ENCODE measurements at regions not wholly inside any gene's neighbourhood (a gene's known extent, or its start where the extent isn't known, plus 50 kb on each side); places are given as distances from the start of the nearest gene placed in this dataset.

DNA sequence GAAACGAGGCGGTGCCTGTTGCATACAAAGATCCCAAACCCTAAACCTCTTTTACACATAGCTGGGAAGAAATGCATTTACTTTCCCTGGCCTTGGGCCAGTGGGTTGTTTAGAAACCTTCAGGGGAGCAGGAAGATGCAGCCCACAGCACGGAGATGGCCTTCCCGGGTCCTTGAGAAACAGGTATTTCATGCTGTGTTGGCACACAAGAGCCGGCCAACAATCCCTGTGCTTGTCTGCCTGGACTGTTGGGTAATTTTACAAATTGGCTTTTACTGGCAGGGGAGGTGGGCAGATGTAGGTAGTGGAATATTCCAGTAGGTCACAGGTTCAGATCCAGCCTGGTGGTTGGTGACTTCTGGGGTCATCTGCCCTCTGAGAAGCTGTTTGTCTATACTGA, 148.0 kb downstream of the FOXL1 start:
- no peak overlapping the region for H3K4me3 ChIP-seq (ENCODE audit: low read length in 2 of 2)
- no peak overlapping the region for H3K27ac ChIP-seq (ENCODE audit: low read depth in 2 of 2, low read length in 2 of 2)
- H3K27me3 ChIP-seq (ENCODE audit: control insufficient read depth in 2 of 2, insufficient read depth in 2 of 2, low read length in 2 of 2): peaks cover 2 to 3% of the 10 kb centered on the region in 2 donors
- no peak overlapping the region for H3K9ac ChIP-seq (ENCODE audit: low read depth in 1 of 2, low read length in 2 of 2)
- no peaks in the 10 kb centered on the region for H3K4me1 ChIP-seq (ENCODE audit: control insufficient read depth in 2 of 2, insufficient read depth in 2 of 2, low read length in 2 of 2)
- no peaks in the 10 kb centered on the region for H3K36me3 ChIP-seq (ENCODE audit: control insufficient read depth in 2 of 2, insufficient read depth in 2 of 2, low read length in 2 of 2)
- H3K9me3 ChIP-seq (ENCODE audit: control insufficient read depth in 2 of 2, low read length in 2 of 2): no peaks in the 10 kb centered on the region

DNA sequence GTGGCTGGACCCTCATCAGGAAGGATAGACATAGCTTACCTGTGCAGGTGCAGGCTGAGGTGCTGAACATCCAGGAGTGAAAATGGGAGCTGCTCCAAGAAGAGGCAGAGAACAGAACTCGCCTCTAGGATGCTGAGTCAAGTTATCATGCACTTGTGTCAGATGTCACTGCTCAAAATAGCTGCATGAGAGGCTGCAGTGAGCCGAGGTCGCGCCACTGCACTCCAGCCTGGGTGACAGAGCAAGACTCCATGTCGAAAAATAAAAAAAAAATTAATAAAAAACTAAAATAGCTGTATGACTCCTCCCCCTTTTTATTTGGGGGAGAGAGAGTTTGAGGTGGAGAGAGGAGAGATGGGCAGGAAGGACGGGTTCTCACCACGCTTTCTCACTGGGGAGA, 148.8 kb downstream of the FOXL1 start:
- no peaks in the 10 kb centered on the region for H3K4me1 ChIP-seq (ENCODE audit: control insufficient read depth in 2 of 2, insufficient read depth in 2 of 2, low read length in 2 of 2)
- H3K9me3 ChIP-seq (ENCODE audit: control insufficient read depth in 2 of 2, low read length in 2 of 2): no peaks in the 10 kb centered on the region
- peaks cover 2 to 3% of the 10 kb centered on the region in 2 donors for H3K27me3 ChIP-seq (ENCODE audit: control insufficient read depth in 2 of 2, insufficient read depth in 2 of 2, low read length in 2 of 2)
- H3K36me3 ChIP-seq (ENCODE audit: control insufficient read depth in 2 of 2, insufficient read depth in 2 of 2, low read length in 2 of 2): no peaks in the 10 kb centered on the region
- no peak overlapping the region for H3K27ac ChIP-seq (ENCODE audit: low read depth in 2 of 2, low read length in 2 of 2)
- no peak overlapping the region for H3K9ac ChIP-seq (ENCODE audit: low read depth in 1 of 2, low read length in 2 of 2)
- H3K4me3 ChIP-seq (ENCODE audit: low read length in 2 of 2): no peak overlapping the region

DNA sequence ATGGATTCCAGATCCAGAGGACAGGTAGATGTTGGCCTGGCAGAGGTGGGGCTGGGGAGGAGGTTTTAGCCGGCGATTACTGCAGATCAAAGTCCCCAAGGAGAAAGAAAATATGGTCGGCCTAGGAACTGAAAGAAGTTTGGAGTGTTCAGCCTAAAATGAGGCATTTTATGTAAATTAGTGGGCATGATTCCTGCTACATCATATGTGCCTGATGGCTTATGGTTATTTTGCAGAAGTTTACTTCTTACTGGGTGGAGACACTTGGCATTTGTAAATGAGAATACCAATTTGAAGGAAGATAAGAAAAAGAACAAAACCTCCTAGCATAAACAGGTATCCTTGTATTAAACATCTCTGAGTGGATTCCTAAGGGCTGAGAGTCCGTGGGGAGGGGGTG, 149.3 kb downstream of the FOXL1 start:
- Histone ChIP-seq H3K27me3 (ENCODE audit: control insufficient read depth in 2 of 2, insufficient read depth in 2 of 2, low read length in 2 of 2) (peaks cover 2 to 3% of the 10 kb centered on the region in 2 donors), H3K9ac (ENCODE audit: low read depth in 1 of 2, low read length in 2 of 2) (no peak overlapping the region), H3K27ac (ENCODE audit: low read depth in 2 of 2, low read length in 2 of 2) (no peak overlapping the region), H3K36me3 (ENCODE audit: control insufficient read depth in 2 of 2, insufficient read depth in 2 of 2, low read length in 2 of 2) (no peaks in the 10 kb centered on the region), H3K4me1 (ENCODE audit: control insufficient read depth in 2 of 2, insufficient read depth in 2 of 2, low read length in 2 of 2) (no peaks in the 10 kb centered on the region), H3K4me3 (ENCODE audit: low read length in 2 of 2) (no peak overlapping the region), H3K9me3 (ENCODE audit: control insufficient read depth in 2 of 2, low read length in 2 of 2) (no peaks in the 10 kb centered on the region)

DNA sequence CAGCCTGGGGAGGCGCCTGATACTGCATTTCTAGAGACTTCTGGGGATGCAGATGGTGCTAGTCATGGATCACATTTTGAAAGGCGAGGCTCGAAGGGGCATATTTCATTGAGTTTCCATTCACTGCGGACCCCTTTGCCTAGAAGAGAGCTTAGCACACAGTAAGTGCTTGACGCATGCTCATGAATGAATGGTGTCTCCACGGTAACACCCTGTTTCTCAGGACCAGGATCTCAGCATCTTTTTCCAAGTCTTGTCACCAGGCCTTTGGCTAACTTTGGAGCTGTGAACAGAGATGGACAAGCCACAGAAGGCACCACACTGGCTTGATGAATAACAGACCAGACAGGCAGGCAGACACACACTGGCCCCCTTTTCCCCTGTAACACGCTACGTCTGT, 151.3 kb downstream of the FOXL1 start:
- Histone ChIP-seq H3K9me3 (ENCODE audit: control insufficient read depth in 2 of 2, low read length in 2 of 2) (no peaks in the 10 kb centered on the region), H3K27me3 (ENCODE audit: control insufficient read depth in 2 of 2, insufficient read depth in 2 of 2, low read length in 2 of 2) (peaks cover 2 to 3% of the 10 kb centered on the region in 2 donors), H3K4me3 (ENCODE audit: low read length in 2 of 2) (no peak overlapping the region), H3K27ac (ENCODE audit: low read depth in 2 of 2, low read length in 2 of 2) (no peak overlapping the region), H3K36me3 (ENCODE audit: control insufficient read depth in 2 of 2, insufficient read depth in 2 of 2, low read length in 2 of 2) (no peaks in the 10 kb centered on the region), H3K4me1 (ENCODE audit: control insufficient read depth in 2 of 2, insufficient read depth in 2 of 2, low read length in 2 of 2) (no peaks in the 10 kb centered on the region), H3K9ac (ENCODE audit: low read depth in 1 of 2, low read length in 2 of 2) (no peak overlapping the region)

DNA sequence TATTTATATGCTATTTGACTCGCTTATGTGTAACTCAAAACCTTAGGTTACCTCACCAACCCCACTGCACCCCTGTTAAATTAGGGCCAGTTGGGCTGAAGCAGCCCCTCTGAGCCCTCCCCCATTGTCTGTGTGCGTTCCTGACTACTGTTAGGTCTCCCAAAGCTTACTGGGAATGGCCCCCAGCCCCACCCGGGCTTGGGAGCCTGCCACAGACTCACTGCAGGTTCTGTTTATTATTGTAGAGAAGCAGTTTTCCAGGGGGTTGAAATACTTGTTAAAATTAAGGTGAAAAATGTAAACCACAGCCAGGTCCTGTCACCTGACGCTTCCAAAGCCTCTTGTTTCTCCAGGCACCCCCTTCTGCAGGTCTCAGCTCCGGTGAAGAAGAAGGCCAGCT, 151.7 kb downstream of the FOXL1 start:
- H3K27ac ChIP-seq (ENCODE audit: low read depth in 2 of 2, low read length in 2 of 2): no peak overlapping the region
- H3K4me1 ChIP-seq (ENCODE audit: control insufficient read depth in 2 of 2, insufficient read depth in 2 of 2, low read length in 2 of 2): no peaks in the 10 kb centered on the region
- H3K9ac ChIP-seq (ENCODE audit: low read depth in 1 of 2, low read length in 2 of 2): no peak overlapping the region
- H3K9me3 ChIP-seq (ENCODE audit: control insufficient read depth in 2 of 2, low read length in 2 of 2): no peaks in the 10 kb centered on the region
- H3K36me3 ChIP-seq (ENCODE audit: control insufficient read depth in 2 of 2, insufficient read depth in 2 of 2, low read length in 2 of 2): no peaks in the 10 kb centered on the region
- H3K27me3 ChIP-seq (ENCODE audit: control insufficient read depth in 2 of 2, insufficient read depth in 2 of 2, low read length in 2 of 2): peaks cover 2 to 3% of the 10 kb centered on the region in 2 donors
- no peak overlapping the region for H3K4me3 ChIP-seq (ENCODE audit: low read length in 2 of 2)

DNA sequence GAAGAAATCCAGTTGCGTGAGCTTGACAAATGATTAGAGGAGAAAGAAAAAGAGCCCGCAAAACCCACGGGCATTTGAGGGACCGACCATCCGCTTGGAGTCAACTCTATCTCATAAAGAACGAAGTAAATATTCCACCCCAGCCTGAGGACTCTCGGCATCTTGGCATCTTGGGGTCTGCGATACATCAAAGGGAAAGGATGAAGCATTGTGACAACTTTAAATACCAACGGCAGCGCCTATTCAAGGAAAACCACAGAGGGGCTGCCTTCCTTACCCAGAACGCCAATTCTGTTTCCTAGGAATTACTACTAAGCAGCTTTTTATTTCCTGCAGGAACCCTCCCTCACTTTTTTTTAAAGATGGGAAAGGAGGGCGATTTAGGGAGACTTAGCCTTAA, 152.2 kb downstream of the FOXL1 start:
- H3K9ac ChIP-seq (ENCODE audit: low read depth in 1 of 2, low read length in 2 of 2): no peak overlapping the region
- no peak overlapping the region for H3K4me3 ChIP-seq (ENCODE audit: low read length in 2 of 2)
- H3K9me3 ChIP-seq (ENCODE audit: control insufficient read depth in 2 of 2, low read length in 2 of 2): no peaks in the 10 kb centered on the region
- H3K27me3 ChIP-seq (ENCODE audit: control insufficient read depth in 2 of 2, insufficient read depth in 2 of 2, low read length in 2 of 2): peaks cover 2 to 3% of the 10 kb centered on the region in 2 donors
- no peaks in the 10 kb centered on the region for H3K36me3 ChIP-seq (ENCODE audit: control insufficient read depth in 2 of 2, insufficient read depth in 2 of 2, low read length in 2 of 2)
- no peak overlapping the region for H3K27ac ChIP-seq (ENCODE audit: low read depth in 2 of 2, low read length in 2 of 2)
- H3K4me1 ChIP-seq (ENCODE audit: control insufficient read depth in 2 of 2, insufficient read depth in 2 of 2, low read length in 2 of 2): no peaks in the 10 kb centered on the region

DNA sequence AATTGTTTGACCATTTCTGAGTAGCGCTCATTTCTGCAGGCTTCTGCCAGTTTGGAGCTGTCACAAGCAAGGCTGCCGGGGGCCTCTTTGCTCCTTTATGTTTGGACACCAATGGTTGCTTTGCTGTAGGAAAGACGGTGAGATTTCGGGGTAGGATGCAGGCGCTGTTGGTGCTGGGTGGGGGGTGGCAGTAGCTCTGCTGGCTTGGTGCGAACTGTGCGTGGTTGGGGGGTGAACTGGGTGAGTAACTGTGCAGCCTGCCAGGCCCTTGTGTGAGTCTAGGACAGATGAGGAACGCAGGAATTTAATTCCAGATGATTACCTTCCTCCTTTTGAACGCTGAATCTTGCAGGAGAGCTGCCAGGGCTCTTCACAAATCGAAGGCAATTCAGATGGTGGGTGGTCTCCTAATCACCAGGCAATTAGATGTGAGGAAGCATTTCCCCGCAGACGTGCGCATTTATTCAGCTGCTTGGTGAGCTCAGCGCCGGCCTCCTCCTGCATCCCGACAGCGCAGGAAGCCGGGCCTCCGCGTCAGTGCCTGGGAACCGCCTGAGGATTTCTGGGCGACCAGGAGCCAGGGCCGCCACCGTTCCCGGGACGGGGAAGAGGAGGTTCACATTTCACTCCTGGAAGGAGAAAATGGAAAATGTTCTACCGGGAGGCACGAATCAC, 154.4 kb downstream of the FOXL1 start:
- no peaks in the 10 kb centered on the region for H3K4me1 ChIP-seq (ENCODE audit: control insufficient read depth in 2 of 2, insufficient read depth in 2 of 2, low read length in 2 of 2)
- no peak overlapping the region for H3K9ac ChIP-seq (ENCODE audit: low read depth in 1 of 2, low read length in 2 of 2)
- no peaks in the 10 kb centered on the region for H3K9me3 ChIP-seq (ENCODE audit: control insufficient read depth in 2 of 2, low read length in 2 of 2)
- H3K27ac ChIP-seq (ENCODE audit: low read depth in 2 of 2, low read length in 2 of 2): no peak overlapping the region
- no peak overlapping the region for H3K4me3 ChIP-seq (ENCODE audit: low read length in 2 of 2)
- no peaks in the 10 kb centered on the region for H3K36me3 ChIP-seq (ENCODE audit: control insufficient read depth in 2 of 2, insufficient read depth in 2 of 2, low read length in 2 of 2)
- peaks cover 2 to 3% of the 10 kb centered on the region in 2 donors for H3K27me3 ChIP-seq (ENCODE audit: control insufficient read depth in 2 of 2, insufficient read depth in 2 of 2, low read length in 2 of 2)

DNA sequence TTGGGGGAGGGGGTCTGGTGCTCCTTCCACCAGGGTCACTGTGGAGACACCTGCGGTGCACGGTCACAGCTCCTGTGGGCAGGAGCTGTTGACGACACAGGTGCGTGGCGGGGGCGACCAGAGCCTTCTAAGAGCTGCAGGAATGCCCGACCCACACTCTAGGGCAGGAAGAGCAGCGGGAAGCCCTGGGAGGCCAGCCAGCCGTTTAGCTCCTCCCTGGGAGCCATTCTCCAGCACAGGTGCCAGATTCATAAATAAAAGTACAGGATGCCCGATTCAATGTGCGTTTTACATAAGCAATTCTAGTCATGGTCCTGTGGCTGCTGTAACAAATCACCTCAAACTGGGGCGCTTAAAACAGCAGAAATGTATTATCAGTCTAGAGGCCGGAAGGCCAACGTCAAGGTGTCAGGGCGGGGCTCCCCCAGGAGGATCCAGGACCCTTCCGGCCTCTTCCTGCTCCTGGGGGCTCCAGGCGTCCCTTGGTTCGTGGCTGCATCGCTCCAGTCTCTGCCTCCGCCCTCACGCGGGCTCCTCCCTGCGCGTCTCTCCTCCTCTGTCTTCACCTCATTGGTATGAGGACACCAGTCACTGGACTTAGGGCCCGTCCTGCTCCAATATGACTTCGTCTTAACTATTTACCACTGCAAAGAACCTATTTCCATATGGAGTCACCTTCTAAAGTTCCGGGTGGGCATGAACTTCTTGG, 155.4 kb downstream of the FOXL1 start:
- Histone ChIP-seq H3K4me1 (ENCODE audit: control insufficient read depth in 2 of 2, insufficient read depth in 2 of 2, low read length in 2 of 2) (no peaks in the 10 kb centered on the region), H3K4me3 (ENCODE audit: low read length in 2 of 2) (no peak overlapping the region), H3K9me3 (ENCODE audit: control insufficient read depth in 2 of 2, low read length in 2 of 2) (no peaks in the 10 kb centered on the region), H3K27ac (ENCODE audit: low read depth in 2 of 2, low read length in 2 of 2) (no peak overlapping the region), H3K27me3 (ENCODE audit: control insufficient read depth in 2 of 2, insufficient read depth in 2 of 2, low read length in 2 of 2) (peaks cover 2 to 3% of the 10 kb centered on the region in 2 donors), H3K36me3 (ENCODE audit: control insufficient read depth in 2 of 2, insufficient read depth in 2 of 2, low read length in 2 of 2) (no peaks in the 10 kb centered on the region), H3K9ac (ENCODE audit: low read depth in 1 of 2, low read length in 2 of 2) (no peak overlapping the region)

DNA sequence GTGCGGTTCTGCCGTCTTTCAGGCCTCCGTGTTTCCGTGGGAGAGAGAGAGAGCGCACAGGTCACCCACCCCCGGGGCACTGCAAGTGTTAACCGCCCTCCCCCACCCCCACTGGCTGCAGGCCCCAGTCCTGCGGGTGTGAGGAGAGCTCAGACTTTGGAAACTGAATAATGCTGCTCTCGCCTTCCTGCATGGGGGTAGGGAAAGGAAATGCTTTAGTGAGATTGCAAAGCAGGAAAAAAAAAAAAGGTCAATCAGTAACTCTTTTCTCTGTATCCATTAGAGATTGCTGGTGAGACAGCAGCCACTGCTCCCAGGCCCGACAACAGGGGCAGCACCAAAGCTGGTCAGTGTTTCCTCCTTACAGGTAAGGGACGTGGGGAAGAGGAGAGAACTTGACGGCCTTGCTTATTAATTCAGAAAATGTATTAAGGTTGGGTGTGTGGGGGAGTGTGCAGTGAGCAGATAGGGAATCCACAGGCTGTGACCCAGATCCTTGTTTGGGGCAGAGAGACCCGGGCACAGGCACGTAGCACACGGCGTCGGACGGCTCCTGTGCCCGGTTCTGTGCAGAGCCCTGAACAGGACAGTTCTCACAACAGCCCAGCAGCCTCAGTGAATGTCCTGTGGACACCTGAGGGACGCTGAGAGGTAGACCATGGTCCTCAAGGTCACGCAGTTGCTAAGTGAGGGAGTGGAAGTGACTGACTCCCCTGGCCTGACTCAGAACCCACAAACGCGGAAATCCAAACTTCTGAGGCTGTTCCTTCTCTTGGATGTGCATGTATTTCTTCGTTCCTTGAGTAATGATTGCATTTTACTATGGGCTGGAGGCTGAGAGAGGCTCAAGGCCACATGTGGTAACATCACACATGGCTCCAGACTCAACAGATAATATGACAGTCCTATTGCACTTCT, 156.5 kb downstream of the FOXL1 start:
- Histone ChIP-seq H3K4me1 (ENCODE audit: control insufficient read depth in 2 of 2, insufficient read depth in 2 of 2, low read length in 2 of 2) (no peaks in the 10 kb centered on the region), H3K9ac (ENCODE audit: low read depth in 1 of 2, low read length in 2 of 2) (no peak overlapping the region), H3K27ac (ENCODE audit: low read depth in 2 of 2, low read length in 2 of 2) (no peak overlapping the region), H3K9me3 (ENCODE audit: control insufficient read depth in 2 of 2, low read length in 2 of 2) (no peaks in the 10 kb centered on the region), H3K4me3 (ENCODE audit: low read length in 2 of 2) (no peak overlapping the region), H3K36me3 (ENCODE audit: control insufficient read depth in 2 of 2, insufficient read depth in 2 of 2, low read length in 2 of 2) (no peaks in the 10 kb centered on the region), H3K27me3 (ENCODE audit: control insufficient read depth in 2 of 2, insufficient read depth in 2 of 2, low read length in 2 of 2) (peaks cover 3% of the 10 kb centered on the region in 2 donors)

DNA sequence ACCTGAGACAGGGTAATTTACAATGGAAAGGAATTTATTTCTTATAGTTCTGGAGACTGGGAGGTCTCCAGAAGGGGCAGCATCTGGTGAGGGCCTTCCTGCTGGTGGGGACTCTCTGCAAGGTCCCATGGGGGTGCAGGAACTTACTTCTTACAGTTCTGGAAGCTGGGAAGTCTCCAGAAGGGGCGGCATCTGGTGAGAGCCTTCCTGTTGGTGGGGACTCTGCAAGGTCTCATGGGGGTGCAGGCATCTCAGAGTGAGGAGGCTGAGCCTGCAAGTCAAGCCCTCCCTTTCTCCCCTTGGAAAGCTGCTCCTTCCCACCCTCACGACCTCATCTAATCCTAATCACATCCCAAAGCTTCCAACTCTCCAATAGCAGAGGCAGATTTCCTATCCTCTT, 157.4 kb downstream of the FOXL1 start:
- H3K9me3 ChIP-seq (ENCODE audit: control insufficient read depth in 2 of 2, low read length in 2 of 2): no peaks in the 10 kb centered on the region
- H3K27me3 ChIP-seq (ENCODE audit: control insufficient read depth in 2 of 2, insufficient read depth in 2 of 2, low read length in 2 of 2): peaks cover 3 to 6% of the 10 kb centered on the region in 2 donors
- H3K4me1 ChIP-seq (ENCODE audit: control insufficient read depth in 2 of 2, insufficient read depth in 2 of 2, low read length in 2 of 2): no peaks in the 10 kb centered on the region
- no peaks in the 10 kb centered on the region for H3K36me3 ChIP-seq (ENCODE audit: control insufficient read depth in 2 of 2, insufficient read depth in 2 of 2, low read length in 2 of 2)
- H3K9ac ChIP-seq (ENCODE audit: low read depth in 1 of 2, low read length in 2 of 2): no peak overlapping the region
- no peak overlapping the region for H3K27ac ChIP-seq (ENCODE audit: low read depth in 2 of 2, low read length in 2 of 2)
- H3K4me3 ChIP-seq (ENCODE audit: low read length in 2 of 2): no peak overlapping the region
